Endothelial cell (in vitro differentiated cells): ENCODE measurements at regions not wholly inside any gene's neighbourhood (a gene's known extent, or its start where the extent isn't known, plus 50 kb on each side); places are given as distances from the start of the nearest gene placed in this dataset.

Source experiments
- DNase-seq: peaks from one replicate; pipeline ENCODE4 v3.0.0; 2021; ENCODE audit warnings: low spot score
- H3K27ac Mint-ChIP-seq: one replicate; pipeline ENCODE4 v1.8.0; 2021; ENCODE audit warnings: mixed read lengths, inconsistent platforms; ENCODE audit not compliant: unreplicated experiment
- H3K27me3 Mint-ChIP-seq: one replicate; pipeline ENCODE4 v1.8.0; 2021; ENCODE audit warnings: mild to moderate bottlenecking, moderate library complexity, mixed read lengths, inconsistent platforms; ENCODE audit not compliant: unreplicated experiment
- H3K36me3 Mint-ChIP-seq: one replicate; pipeline ENCODE4 v1.8.0; 2021; ENCODE audit warnings: mild to moderate bottlenecking, low read depth, mixed read lengths, inconsistent platforms; ENCODE audit not compliant: unreplicated experiment
- H3K4me1 Mint-ChIP-seq: one replicate; pipeline ENCODE4 v1.8.0; 2021; ENCODE audit warnings: mild to moderate bottlenecking, mixed read lengths, inconsistent platforms; ENCODE audit not compliant: unreplicated experiment
- H3K4me3 Mint-ChIP-seq: one replicate; pipeline ENCODE4 v1.8.0; 2021; ENCODE audit warnings: mild to moderate bottlenecking, mixed read lengths, inconsistent platforms; ENCODE audit not compliant: unreplicated experiment
- H3K9me3 Mint-ChIP-seq: one replicate; pipeline ENCODE4 v1.8.0; 2021; ENCODE audit warnings: mixed read lengths, inconsistent platforms; ENCODE audit not compliant: unreplicated experiment
- TF ChIP-seq, protein P1 (sequence below): fragments of 200-600 bp; sonication (generic); IDR thresholded peaks from one replicate; pipeline ENCODE4 v1.5.0; 2021; ENCODE audit warnings: antibody characterized with exemption; ENCODE audit not compliant: unreplicated experiment

DNA sequence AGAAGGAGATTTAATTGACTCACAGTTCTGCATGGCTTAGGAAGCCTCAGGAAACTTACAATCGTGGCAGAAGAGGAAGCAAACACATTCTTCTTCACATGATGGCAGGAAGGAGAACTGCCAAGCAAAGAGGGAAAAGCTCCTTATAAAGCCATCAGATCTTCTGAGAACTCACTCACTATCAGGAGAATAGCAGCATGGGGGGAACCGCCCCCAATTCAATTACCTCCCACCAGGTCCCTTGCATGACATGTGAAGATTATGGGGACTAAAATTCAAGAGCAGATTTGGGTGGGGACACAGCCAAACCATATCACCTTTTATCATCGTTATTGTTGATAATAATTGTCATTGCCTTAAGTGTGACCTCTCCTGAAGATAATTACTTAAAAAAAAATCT lies 197.9 kb upstream of the SLC14A2 start:
- H3K27me3 Mint-ChIP-seq: peaks cover 1% of the 10 kb centered on the region
- no peaks in the 10 kb centered on the region for H3K36me3 Mint-ChIP-seq
- TF ChIP-seq, protein P1, sequence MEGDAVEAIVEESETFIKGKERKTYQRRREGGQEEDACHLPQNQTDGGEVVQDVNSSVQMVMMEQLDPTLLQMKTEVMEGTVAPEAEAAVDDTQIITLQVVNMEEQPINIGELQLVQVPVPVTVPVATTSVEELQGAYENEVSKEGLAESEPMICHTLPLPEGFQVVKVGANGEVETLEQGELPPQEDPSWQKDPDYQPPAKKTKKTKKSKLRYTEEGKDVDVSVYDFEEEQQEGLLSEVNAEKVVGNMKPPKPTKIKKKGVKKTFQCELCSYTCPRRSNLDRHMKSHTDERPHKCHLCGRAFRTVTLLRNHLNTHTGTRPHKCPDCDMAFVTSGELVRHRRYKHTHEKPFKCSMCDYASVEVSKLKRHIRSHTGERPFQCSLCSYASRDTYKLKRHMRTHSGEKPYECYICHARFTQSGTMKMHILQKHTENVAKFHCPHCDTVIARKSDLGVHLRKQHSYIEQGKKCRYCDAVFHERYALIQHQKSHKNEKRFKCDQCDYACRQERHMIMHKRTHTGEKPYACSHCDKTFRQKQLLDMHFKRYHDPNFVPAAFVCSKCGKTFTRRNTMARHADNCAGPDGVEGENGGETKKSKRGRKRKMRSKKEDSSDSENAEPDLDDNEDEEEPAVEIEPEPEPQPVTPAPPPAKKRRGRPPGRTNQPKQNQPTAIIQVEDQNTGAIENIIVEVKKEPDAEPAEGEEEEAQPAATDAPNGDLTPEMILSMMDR: no peak
- peak overlapping the region; percentile 34 for H3K27ac Mint-ChIP-seq
- no peak overlapping the region for H3K4me3 Mint-ChIP-seq
- DNase-seq: no peak
- H3K4me1 Mint-ChIP-seq: peaks cover 5% of the 10 kb centered on the region
- H3K9me3 Mint-ChIP-seq: no peaks in the 10 kb centered on the region

- H3K27me3 Mint-ChIP-seq: peaks cover 1% of the 10 kb centered on the region
Observed at GRCh38 chr18:45423659-45424058, 191.6 kb upstream of the SLC14A2 start.

GRCh38 chr18:45430041-45430440 lies 185.2 kb upstream of the SLC14A2 start:
- no peak for DNase-seq
- H3K9me3 Mint-ChIP-seq: no peaks in the 10 kb centered on the region
- no peaks in the 10 kb centered on the region for H3K4me1 Mint-ChIP-seq
- no peaks in the 10 kb centered on the region for H3K27me3 Mint-ChIP-seq
- no peaks in the 10 kb centered on the region for H3K36me3 Mint-ChIP-seq
- no peak overlapping the region for H3K4me3 Mint-ChIP-seq
- no peak overlapping the region for H3K27ac Mint-ChIP-seq
- TF ChIP-seq, protein P1: no peak

More at GRCh38 chr18:45423659-45424058, 191.6 kb upstream of the SLC14A2 start:
- Mint-ChIP-seq H3K27ac (no peak overlapping the region), H3K4me3 (no peak overlapping the region), H3K36me3 (no peaks in the 10 kb centered on the region), H3K4me1 (no peaks in the 10 kb centered on the region), H3K9me3 (no peaks in the 10 kb centered on the region)
- TF ChIP-seq, protein P1: no peak
- DNase-seq: no peak

GRCh38 chr18:45435810-45436209 lies 179.5 kb upstream of the SLC14A2 start:
- TF ChIP-seq, protein P1: no peak
- no peaks in the 10 kb centered on the region for H3K4me1 Mint-ChIP-seq
- no peaks in the 10 kb centered on the region for H3K27me3 Mint-ChIP-seq
- no peak for DNase-seq
- H3K9me3 Mint-ChIP-seq: no peaks in the 10 kb centered on the region
- no peaks in the 10 kb centered on the region for H3K36me3 Mint-ChIP-seq
- no peak overlapping the region for H3K4me3 Mint-ChIP-seq
- no peak overlapping the region for H3K27ac Mint-ChIP-seq

DNA sequence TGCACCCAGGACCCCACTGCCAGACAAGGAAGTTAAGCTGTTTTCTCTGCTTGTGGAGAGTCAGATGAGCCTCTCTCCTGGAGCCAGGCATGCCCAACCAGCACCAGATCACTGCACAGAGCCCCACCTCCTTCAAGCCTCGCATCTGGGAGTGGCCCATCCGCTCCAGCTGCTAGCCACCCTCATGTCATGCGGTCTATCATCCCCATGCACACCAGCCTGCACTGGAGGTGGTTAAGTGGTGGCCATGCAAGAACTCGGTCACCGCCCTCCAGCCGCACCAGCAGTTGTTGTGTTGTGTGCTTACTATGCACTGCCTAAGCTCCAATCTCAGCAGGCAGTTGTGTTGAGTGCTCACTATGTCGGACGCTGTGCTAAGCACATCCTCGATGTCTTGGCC lies 177.9 kb upstream of the SLC14A2 start:
- no peak overlapping the region for H3K27ac Mint-ChIP-seq
- H3K4me1 Mint-ChIP-seq: no peaks in the 10 kb centered on the region
- no peaks in the 10 kb centered on the region for H3K27me3 Mint-ChIP-seq
- TF ChIP-seq, protein P1: no peak
- H3K36me3 Mint-ChIP-seq: no peaks in the 10 kb centered on the region
- H3K9me3 Mint-ChIP-seq: no peaks in the 10 kb centered on the region
- DNase-seq: no peak
- H3K4me3 Mint-ChIP-seq: no peak overlapping the region
